Panc1 (cell line): ENCODE measurements at regions not wholly inside any gene's neighbourhood (a gene's known extent, or its start where the extent isn't known, plus 50 kb on each side); places are given as distances from the start of the nearest gene placed in this dataset.
"Not testable (repeated sequence)": the region's sequence is repeated elsewhere in the genome, so short reads cannot be mapped to it uniquely, and the experiment has no call there.

ENCODE experiments used
- CTCF ChIP-seq: fragments of 450-650 bp; IDR thresholded peaks from 2 replicates; pipeline ENCODE4 v1.5.1; 2017; ENCODE audit warnings: mild to moderate bottlenecking
- POLR2AphosphoS5 ChIP-seq: IDR thresholded peaks from 2 replicates; pipeline ENCODE4 v1.6.1; 2012; ENCODE audit warnings: mild to moderate bottlenecking, low read depth, low read length, moderate library complexity
- REST ChIP-seq, 2 experiments: IDR thresholded peaks; 2 replicates each; pipeline ENCODE4 v1.6.1; 2011 to 2012; ENCODE audit warnings: low read depth in 2 of 2, control low read depth in 1 of 2, low read length in 1 of 2, mild to moderate bottlenecking in 1 of 2, moderate library complexity in 1 of 2; ENCODE audit not compliant: insufficient read depth in 1 of 2
- SIN3A ChIP-seq: IDR thresholded peaks from 2 replicates; pipeline ENCODE4 v1.6.1; 2012; ENCODE audit warnings: low read depth, mild to moderate bottlenecking, low read length, moderate library complexity, borderline replicate concordance; ENCODE audit not compliant: insufficient read depth
- TCF7L2 ChIP-seq: IDR thresholded peaks from 2 replicates; pipeline ENCODE4 v1.6.1; 2011; ENCODE audit warnings: mild to moderate bottlenecking, low read depth, low read length, inconsistent platforms

GRCh38 chrX:7608625-7609024 is 234.3 kb upstream of the VCX start:
- TF ChIP-seq CTCF; POLR2AphosphoS5; REST (IDR thresholded peaks at IDR 0.05; ENCODE audit: insufficient read depth in 1 of 2, low read depth in 2 of 2, low read length in 1 of 2); TCF7L2; SIN3A: not testable (repeated sequence)
